Stomach (tissue), 4 donors: ENCODE measurements at regions not wholly inside any gene's neighbourhood (a gene's known extent, or its start where the extent isn't known, plus 50 kb on each side); places are given as distances from the start of the nearest gene placed in this dataset.

Source experiments
- CTCF ChIP-seq, 7 experiments: fragments of 450-650 bp in 4 of 7; fragments of 200-600 bp in 3 of 7; sonication (generic) in 3 of 7; IDR thresholded peaks; one replicate each; pipeline ENCODE4 v1.5.1; 2016 to 2019; ENCODE audit warnings: antibody characterized with exemption in 7 of 7, control low read depth in 2 of 7, mild to moderate bottlenecking in 1 of 7
- EP300 ChIP-seq: sonication (generic); formaldehyde crosslinking; IDR thresholded peaks from one replicate; pipeline ENCODE4 v1.6.1; 2017; ENCODE audit warnings: antibody characterized with exemption

DNA sequence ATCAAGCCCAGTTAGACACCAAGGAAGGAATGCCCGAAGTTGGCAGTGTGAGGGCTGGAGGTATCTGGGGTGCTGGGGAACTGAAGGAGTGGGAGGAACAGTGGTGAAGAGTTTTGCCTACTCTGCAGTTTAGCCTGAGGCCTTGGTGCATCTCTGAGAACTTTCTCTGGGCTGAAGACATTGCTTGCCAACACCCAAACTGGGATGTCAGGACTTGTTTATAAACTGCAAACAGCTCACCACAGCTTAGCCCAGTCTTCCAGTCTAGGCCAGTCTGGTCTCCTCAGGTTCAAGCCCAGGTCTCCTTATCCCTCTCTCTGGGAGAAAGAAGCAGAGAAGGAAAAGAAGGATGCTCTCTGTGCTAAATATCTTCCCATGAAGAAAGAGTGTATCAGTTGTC is 68.0 kb upstream of the BOC start:
- no peak for TF ChIP-seq EP300
- TF ChIP-seq CTCF (IDR thresholded peaks at IDR 0.05): no peak
